DMS153 treated with DMSO at 0.1 percent for 48 hours (cell line): ENCODE measurements at regions not wholly inside any gene's neighbourhood (a gene's known extent, or its start where the extent isn't known, plus 50 kb on each side); places are given as distances from the start of the nearest gene placed in this dataset.

ENCODE experiments used
- DNase-seq: peaks from one replicate; lab custom pipeline; 2025; ENCODE audit not compliant: unreplicated experiment; lab: John Stamatoyannopoulos, UW

GRCh38 chr7:124515106-124515830 is 250.3 kb downstream of the GPR37 start:
- no peak for DNase-seq

DNA sequence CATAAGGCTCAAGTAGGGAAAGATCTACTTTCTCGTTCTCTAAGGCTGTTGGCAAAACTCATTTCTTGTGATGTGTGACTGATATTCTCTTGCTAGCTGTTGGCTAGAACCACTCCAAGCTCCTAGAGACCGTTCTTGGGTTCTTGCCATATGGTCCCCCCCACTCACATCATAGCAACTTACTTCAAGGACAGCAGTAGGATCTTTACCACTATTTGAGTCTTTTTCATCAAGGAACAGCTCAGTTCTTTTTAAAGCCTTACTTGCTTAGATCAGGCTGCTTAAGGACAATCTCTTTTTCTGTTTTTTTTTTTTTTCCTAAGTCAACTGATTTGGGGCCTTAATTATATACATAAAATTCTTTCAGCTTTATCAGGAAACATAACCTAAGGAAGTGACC is 251.1 kb downstream of the GPR37 start:
- DNase-seq: no peak

DNA sequence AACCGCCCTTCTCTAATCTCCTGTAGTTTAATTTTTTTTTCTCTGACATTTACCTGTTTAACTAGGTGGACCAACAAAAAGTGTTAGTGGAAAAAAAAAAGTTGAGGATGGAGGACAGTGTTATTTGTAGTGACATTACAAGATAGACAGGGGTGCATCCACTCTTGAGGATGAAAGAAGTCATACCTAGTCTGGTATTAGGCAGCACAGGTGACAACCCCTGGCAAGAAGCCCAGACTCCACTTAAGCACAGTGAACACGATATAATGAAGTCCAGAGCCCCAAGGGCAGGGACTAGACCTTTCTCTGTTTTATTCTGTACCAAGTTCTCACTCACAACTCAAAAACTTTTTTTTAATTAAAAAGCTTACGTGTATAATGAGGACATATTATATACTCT is 268.4 kb downstream of the GPR37 start:
- peak; percentile 81 for DNase-seq

DNA sequence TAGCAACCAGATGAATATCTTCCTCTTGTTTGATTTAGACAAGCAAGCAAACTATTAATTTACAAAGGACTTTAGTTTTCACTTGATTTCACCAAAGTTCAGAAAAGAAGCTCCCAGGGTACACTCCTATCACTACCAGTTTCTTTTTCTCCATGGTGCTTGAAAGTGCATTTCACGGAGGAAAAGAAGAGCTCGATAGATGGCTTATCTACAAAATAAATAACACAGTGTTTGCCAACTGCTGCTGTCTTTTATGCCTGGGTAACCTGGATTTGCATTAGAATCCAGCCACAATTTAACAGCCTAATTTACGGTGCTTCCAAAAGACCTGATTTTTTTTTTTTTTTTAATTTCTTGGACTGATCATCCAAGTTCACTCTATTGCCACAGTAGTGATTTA is 275.7 kb downstream of the GPR37 start:
- peak; percentile 57 for DNase-seq

GRCh38 chr7:124489082-124489819 is 276.3 kb downstream of the GPR37 start:
- no peak for DNase-seq

GRCh38 chr7:124482229-124482628 is 283.4 kb downstream of the GPR37 start:
- no peak for DNase-seq

- no peak for DNase-seq
These were observed 284.7 kb downstream of the GPR37 start for GRCh38 chr7:124480821-124481290.

DNA sequence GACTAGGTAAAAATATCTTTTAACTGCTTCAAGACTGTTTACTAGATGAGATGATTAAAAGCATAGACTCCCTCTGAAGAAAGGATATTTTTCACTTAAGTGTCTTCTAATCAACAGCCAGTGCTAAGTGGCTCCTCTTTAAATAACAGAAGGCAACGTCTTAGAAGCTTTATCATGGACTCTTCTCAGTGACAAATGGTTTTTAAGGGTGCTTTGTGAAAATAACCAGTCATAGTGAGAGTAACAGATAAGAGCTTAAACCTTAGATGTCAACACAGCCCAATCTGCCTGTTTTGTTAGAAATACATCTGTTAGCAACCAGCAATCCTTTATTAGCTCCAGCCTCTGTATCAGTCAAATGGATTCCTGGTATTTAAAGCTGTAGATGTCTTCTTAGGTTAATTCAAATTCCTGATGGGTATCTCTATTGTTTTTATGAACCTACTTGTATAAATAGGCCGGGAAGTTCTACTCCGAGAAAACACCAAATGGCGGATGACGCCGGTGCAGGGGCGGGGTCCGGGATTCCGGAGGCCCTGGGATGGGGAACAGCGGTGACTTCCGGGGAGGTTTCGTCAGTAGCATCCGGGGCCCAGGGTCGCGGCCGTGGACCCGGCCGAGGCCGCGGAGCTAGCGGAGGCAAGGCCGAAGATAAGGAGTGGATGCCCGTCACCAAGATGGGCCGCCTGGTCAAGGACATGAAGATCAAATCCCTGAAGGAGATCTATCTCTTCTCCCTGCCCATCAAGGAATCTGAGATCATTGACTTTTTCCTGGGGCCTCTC is 285.4 kb downstream of the GPR37 start:
- no peak for DNase-seq

GRCh38 chr7:124462249-124462648 is 303.3 kb downstream of the GPR37 start:
- no peak for DNase-seq

DNA sequence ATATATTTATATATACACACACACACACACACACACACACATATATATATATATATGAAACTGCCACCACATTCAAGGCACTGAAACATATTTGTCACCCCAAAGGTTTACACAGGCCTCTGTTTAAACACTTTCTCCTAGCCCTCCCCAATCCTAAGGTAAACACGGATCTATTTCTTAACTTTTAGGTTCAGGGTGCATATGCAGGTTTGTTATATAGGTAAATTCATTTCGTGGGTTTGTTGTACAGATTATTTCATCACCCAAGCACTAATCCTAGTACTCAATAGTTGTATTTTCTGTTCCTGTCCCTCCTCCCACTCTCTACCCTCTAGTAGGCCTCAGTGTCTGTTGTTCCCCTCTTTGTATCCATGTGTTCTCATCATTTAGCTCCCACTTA is 305.0 kb downstream of the GPR37 start:
- DNase-seq: no peak

GRCh38 chr7:124460056-124460450 is 305.5 kb downstream of the GPR37 start:
- no peak for DNase-seq

DNA sequence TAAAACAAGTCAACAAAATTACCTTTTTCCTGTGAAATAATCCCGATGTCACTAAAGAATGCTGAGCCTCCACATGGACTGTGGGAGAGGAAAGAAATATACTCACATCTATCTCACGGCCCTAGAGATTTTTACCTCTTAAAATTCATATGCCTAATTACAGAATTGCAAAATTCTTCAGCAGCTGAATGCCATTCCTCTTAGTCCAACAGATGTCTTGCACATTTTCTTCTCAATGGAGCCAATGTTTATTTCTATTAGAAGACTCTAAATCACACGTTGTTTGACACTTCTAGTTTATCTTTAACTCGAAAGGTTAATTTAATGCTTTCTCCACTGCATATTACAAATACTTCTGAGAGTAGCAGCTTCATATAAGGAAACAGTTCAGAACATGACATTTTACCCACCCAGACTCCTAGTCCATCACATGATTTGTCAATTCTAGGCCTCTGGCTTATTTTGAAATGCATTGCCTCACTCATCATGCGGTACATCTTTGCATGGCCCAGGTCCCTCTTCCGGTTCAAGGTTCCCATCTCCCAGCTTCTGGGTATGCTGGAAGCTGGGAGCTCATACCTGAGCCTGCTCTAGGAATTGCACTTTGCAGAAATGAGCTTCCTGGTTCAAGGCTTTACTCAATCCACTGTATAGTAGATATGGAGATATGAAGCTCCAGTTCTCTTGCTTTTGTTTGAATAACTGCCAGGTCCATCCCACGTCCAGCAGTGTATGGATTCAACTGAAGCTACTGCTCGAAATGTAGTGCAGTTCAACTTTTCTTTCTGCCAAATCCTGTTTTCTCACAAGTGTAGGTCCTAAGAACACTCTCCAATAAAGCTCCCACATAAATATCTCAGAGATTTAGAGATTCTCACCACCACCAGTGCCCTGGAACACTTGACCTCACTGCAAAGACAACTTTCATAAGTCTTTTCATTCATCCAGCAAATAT is 306.2 kb downstream of the GPR37 start:
- no peak for DNase-seq

DNA sequence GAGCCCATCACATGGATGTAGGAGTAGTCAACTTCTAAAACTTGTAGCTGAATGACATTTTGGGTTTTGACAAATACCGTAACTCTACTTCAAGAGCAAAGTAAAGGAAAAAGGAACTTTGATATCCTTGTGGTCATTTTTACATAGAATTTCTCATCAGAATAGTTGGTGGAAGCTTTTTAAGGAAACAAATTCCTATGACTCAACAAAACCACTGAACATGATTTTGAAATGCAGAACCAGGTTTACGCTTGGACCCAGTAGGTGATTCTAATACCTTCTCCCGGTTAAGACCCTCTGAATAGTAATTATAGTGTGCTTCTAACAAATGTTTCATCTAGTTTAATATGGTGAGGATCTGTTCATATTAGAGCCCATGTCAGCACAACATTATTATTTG is 307.8 kb downstream of the GPR37 start:
- DNase-seq: no peak

GRCh38 chr7:124456286-124456685 is 309.3 kb downstream of the GPR37 start:
- DNase-seq: no peak

DNA sequence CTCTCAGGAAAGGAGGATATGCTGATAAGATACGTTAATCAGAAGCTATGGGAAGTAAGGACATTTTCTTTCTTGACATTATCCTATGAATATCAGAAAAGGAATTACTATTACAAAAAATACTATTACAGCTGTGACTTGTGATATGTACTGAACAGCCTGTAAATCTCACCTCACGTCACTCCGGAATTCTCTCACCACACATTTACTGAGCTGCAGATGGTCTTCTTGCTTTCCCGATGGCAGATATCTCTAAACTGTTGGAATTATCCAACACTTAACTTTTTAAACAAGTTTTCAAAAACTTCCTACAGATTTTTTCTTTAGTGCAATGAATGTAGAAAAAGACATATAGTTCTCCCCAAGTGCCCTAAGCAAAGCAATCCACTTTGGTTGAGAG is 313.4 kb downstream of the GPR37 start:
- DNase-seq: no peak

DNA sequence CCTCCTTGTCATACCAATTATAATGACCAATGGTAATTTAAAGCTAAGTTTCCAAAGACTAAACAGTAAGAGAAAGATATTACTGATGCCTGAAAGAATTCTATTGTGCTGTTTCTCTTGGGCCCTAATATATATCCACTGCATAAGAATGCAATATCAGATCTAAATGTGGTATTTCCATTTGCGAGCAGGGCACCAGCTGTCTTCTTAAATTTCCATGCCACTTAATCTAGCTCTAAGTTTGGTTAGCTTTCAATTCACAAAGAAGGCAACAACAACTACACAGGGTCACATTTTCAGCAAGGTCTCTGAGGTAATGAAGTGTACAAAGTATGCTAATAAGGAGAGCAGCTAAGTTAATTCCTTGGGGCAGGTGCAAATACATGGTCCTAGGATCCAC is 315.7 kb downstream of the GPR37 start:
- DNase-seq: no peak

GRCh38 chr7:124444696-124445480 is 320.7 kb downstream of the GPR37 start:
- DNase-seq: no peak

GRCh38 chr7:124443762-124444161 is 321.8 kb downstream of the GPR37 start:
- DNase-seq: no peak

DNA sequence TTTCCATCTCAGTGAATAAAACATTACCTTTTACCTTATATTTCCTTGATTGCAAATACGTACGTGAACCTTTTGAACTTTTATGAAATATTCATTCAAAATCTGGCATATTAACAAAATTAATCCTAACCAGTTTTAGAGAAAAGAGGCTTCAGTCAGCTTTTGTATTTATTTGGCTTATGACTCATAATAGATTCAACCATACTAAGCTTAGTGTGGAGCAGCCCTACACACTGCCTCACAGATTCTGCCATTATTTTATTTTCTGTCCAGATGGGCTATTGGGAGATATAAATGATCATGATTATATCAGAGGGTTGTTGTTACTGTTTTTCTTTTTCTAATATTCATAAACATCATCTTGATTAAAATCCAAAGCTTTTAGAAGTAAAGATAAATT is 325.5 kb downstream of the GPR37 start:
- no peak for DNase-seq

- no peak for DNase-seq
These were observed 333.5 kb downstream of the GPR37 start for GRCh38 chr7:124432009-124432578.
